ENCODE measurements at regions not wholly inside any gene's neighbourhood (a gene's known extent, or its start where the extent isn't known, plus 50 kb on each side); places are given as distances from the start of the nearest gene placed in this dataset.

DNA sequence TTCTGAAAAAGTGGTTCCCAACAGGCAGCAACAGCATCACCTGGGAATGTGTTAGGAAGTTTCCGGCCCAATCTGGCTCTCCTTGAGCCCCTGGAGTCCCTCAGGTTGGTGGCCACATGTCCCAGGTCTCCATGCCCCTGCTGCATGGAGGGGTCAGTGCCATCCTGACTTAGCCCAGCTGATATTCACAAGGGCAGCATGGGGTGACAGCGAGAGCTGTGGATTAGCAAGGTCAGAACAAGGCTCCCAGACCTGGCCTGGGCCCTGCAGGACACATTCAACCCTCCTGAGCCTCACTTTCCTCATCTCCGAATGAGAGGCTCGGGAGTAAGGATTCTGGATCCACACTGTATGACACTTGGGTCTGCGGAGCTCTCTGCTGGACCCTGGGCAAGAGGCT lies 243.8 kb upstream of the TLE3 start:
- Histone ChIP-seq H2BK20ac (ENCODE audit: low read depth, low read length) (no peak overlapping the region), H3K18ac (ENCODE audit: low read depth, low read length) (no peak overlapping the region), H3K4me2 (ENCODE audit: low read depth, low read length) (no peak overlapping the region), H3K4ac (ENCODE audit: low read depth, low read length) (no peak overlapping the region), H3K36me3 (ENCODE audit: control insufficient read depth, insufficient read depth, low read length) (no peaks in the 10 kb centered on the region), H3K23ac (ENCODE audit: low read depth, low read length) (no peak overlapping the region), H3K9me3 (ENCODE audit: control insufficient read depth, insufficient read depth, low read length) (no peaks in the 10 kb centered on the region), H3K14ac (replicated peaks; ENCODE audit: low read depth, low read length) (no peak overlapping the region), H4K5ac (ENCODE audit: low read depth, low read length) (no peak overlapping the region), H2AFZ (replicated peaks; ENCODE audit: low read length, poor library complexity) (no peak overlapping the region), H4K91ac (ENCODE audit: insufficient read depth, low read depth, low read length) (no peak overlapping the region), H3K79me1 (ENCODE audit: low read depth in 1 of 2, low read length in 2 of 2) (no peaks in the 10 kb centered on the region), H3K9me1 (ENCODE audit: insufficient read depth, low read length) (no peaks in the 10 kb centered on the region; the same call in 1 of the 2 replicates), H3K27ac (ENCODE audit: insufficient read depth, low read length) (no peak overlapping the region), H3K4me3 (ENCODE audit: insufficient read depth, low read depth, low read length) (no peak overlapping the region), H4K8ac (ENCODE audit: low read depth in 2 of 2, low read length in 2 of 2) (no peak overlapping the region), H3K9ac (ENCODE audit: low read depth, low read length) (no peak overlapping the region), H3K56ac (ENCODE audit: extremely low read depth, insufficient read depth, low read length) (no peak overlapping the region), H2BK15ac (ENCODE audit: low read depth, low read length) (no peak overlapping the region), H2BK5ac (ENCODE audit: low read depth, low read length, poor library complexity, severe bottlenecking) (no peak overlapping the region), H2AK5ac (ENCODE audit: low read depth, low read length) (no peak overlapping the region), H2BK120ac (ENCODE audit: low read depth, low read length) (no peak overlapping the region), H2AK9ac (replicated peaks; ENCODE audit: low read depth, low read length, poor library complexity) (no peak overlapping the region), H3K27me3 (ENCODE audit: control insufficient read depth, insufficient read depth, low read length) (peaks cover 41% of the 10 kb centered on the region), H3K4me1 (ENCODE audit: control insufficient read depth, insufficient read depth, low read length) (no peaks in the 10 kb centered on the region), H4K20me1 (ENCODE audit: insufficient read depth, low read length) (no peaks in the 10 kb centered on the region)
- POLR2A ChIA-PET (ENCODE audit: unreplicated experiment): no interaction called here
- intact Hi-C loops (cut with micrococcal nuclease) (no loop called here), dilution Hi-C loops (cut with HindIII; ENCODE audit: low sequenced_read_pairs, unreplicated experiment) (no loop called here), in situ Hi-C loops (cut with MboI; ENCODE audit: low sequenced_read_pairs) (no loop called here)
- CTCF ChIA-PET: no interaction called here
- DNase-seq (no peak), ATAC-seq (ENCODE audit: low read depth) (no peak)
- BruUV-seq (replicated peaks): no TSS peak
- no peak for TF ChIP-seq SMC3 (IDR thresholded peaks at IDR 0.05; ENCODE audit: low read depth, low read length)
- TF ChIP-seq MAZ (IDR thresholded peaks at IDR 0.05; ENCODE audit: borderline replicate concordance, low read depth, low read length): no peak
- TF ChIP-seq, protein P1, sequence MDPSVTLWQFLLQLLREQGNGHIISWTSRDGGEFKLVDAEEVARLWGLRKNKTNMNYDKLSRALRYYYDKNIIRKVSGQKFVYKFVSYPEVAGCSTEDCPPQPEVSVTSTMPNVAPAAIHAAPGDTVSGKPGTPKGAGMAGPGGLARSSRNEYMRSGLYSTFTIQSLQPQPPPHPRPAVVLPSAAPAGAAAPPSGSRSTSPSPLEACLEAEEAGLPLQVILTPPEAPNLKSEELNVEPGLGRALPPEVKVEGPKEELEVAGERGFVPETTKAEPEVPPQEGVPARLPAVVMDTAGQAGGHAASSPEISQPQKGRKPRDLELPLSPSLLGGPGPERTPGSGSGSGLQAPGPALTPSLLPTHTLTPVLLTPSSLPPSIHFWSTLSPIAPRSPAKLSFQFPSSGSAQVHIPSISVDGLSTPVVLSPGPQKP (IDR thresholded peaks at IDR 0.05; ENCODE audit: borderline replicate concordance, low read depth, low read length): no peak
- no peak for TF ChIP-seq POLR2A (IDR thresholded peaks at IDR 0.05; ENCODE audit: low read depth, low read length)
- no peak for TF ChIP-seq NFE2L2 (IDR thresholded peaks at IDR 0.05; ENCODE audit: low read depth, low read length)
- TF ChIP-seq CTCF (conservative IDR thresholded peaks at IDR 0.05; ENCODE audit: low read depth, low read length): no peak
- no peak for TF ChIP-seq RFX5 (IDR thresholded peaks at IDR 0.05; ENCODE audit: low read depth, low read length)
- no peak for TF ChIP-seq RAD21 (IDR thresholded peaks at IDR 0.05; ENCODE audit: low read length)
- no peak for TF ChIP-seq MAFK (IDR thresholded peaks at IDR 0.05; ENCODE audit: low read depth, low read length)
- 93% methylated on average over 2 of the region's 5 CpGs; no CpG with 5 or more reads in 1 of the 2 experiments for WGBS, 2 experiments (ENCODE audit: extremely low coverage in 2 of 2, insufficient read length in 1 of 2)
